NT2/D1 (cell line): ENCODE measurements at regions not wholly inside any gene's neighbourhood (a gene's known extent, or its start where the extent isn't known, plus 50 kb on each side); places are given as distances from the start of the nearest gene placed in this dataset.
A peak's percentile ranks its signal among the peaks of the same experiment; 100 is the strongest.

Experiments
- DNase-seq: peaks from one replicate; pipeline ENCODE4 v3.0.0-alpha.2; 2011; ENCODE audit warnings: low read depth, low spot score
- H3K27me3 ChIP-seq: 2 replicates; pipeline ENCODE4 v1.6.0; 2011; ENCODE audit warnings: mild to moderate bottlenecking; ENCODE audit not compliant: insufficient read length, insufficient read depth
- H3K36me3 ChIP-seq: 2 replicates; pipeline ENCODE4 v1.6.1; 2011; ENCODE audit warnings: mild to moderate bottlenecking, low read length, mixed read lengths; ENCODE audit not compliant: insufficient read depth, insufficient read length
- H3K4me1 ChIP-seq: 2 replicates; pipeline ENCODE4 v1.5.1; 2011; ENCODE audit not compliant: insufficient read depth, insufficient read length
- H3K4me3 ChIP-seq: 2 replicates; pipeline ENCODE4 v1.5.1; 2011; ENCODE audit warnings: low read depth; ENCODE audit not compliant: insufficient read length
- H3K9ac ChIP-seq: 2 replicates; pipeline ENCODE4 v1.6.0; 2011; ENCODE audit warnings: low read depth; ENCODE audit not compliant: insufficient read length
- H3K9me3 ChIP-seq: 2 replicates; pipeline ENCODE4 v1.5.1; 2011; ENCODE audit warnings: mild to moderate bottlenecking, low read length; ENCODE audit not compliant: insufficient read depth
- SUZ12 ChIP-seq: IDR thresholded peaks from 2 replicates; pipeline ENCODE4 v1.6.1; 2011; ENCODE audit not compliant: insufficient read length, insufficient read depth; ENCODE audit errors: extremely low read depth
- YY1 ChIP-seq: IDR thresholded peaks from 2 replicates; pipeline ENCODE4 v1.6.1; 2011; ENCODE audit not compliant: insufficient read length, insufficient read depth
- ZNF274 ChIP-seq: IDR thresholded peaks from 2 replicates; pipeline ENCODE4 v1.6.1; 2011; ENCODE audit warnings: mild to moderate bottlenecking, low read depth, low read length

DNA sequence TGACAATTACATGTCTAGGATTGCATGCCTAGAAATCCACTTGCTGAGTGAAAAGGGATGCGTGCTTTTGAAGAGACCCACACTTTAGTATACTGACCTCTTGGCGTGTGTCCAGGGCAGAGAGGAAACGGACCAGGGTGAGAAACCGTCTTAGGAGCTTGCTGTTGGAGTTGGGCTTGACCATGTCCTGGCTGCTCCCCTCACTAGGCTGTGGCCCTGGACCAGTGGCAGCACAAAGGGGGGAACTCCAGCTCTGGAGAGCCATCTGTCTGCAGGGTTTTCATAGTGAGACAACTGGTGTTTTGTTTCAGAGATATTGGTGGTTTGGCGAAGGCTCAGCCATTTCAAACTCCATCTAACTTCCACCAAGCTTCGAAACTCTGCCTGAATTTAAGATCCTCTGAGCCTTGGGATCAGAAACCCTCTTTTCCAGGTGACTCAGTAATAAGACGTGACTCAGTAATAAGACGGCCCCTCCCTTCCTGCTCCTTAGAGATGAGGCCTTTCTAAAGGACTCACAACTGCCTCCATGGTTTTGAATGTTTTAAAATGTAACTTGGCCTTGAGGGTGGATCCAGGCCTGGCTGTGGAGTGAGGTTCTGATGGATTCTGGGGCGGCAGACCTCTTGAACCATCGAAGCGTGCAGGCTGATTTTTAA is 165.8 kb downstream of the MELK start:
- no peaks in the 10 kb centered on the region for H3K4me1 ChIP-seq
- TF ChIP-seq SUZ12 = no peak
- no peak for TF ChIP-seq YY1
- no peak for TF ChIP-seq ZNF274
- DNase-seq = no peak
- H3K9me3 ChIP-seq = no peaks in the 10 kb centered on the region
- H3K9ac ChIP-seq = no peak overlapping the region
- no peaks in the 10 kb centered on the region for H3K27me3 ChIP-seq
- H3K4me3 ChIP-seq = no peak overlapping the region
- no peaks in the 10 kb centered on the region for H3K36me3 ChIP-seq

DNA sequence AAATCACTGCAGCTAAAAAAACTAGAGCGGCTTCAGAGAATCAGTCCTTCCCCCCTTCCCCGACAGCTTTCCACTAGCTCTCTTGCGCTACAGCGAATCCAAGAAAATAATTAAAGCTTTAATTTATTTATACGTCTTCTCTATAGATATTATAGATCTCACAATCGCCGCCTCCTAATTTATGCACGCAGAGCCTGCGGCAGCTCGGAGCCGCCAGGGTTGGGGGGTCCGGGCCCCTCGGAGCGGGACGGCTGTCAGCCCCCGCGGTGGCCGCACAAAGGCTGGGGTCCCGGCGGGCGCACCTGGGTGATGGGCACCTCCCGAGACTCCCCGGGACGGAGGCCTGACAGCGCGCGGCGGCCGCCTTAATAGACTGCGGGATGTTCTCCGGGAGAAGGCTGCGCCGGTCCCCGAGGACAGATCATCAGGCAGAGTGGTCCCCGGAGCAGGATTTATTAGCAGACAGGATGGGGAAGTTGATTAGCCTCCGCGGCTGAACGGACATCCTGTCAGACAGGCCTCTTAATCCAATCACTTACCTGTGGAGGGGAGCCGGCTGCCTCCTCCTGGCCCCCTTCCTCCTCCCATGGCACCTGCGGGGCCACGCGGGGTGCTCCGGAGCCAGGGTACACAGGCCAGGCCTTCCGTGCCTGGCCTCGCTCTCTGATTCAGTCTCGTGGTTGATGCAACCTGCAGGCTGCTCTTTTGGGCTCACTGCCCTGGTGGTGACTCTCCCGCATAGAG is 166.8 kb downstream of the MELK start:
- TF ChIP-seq SUZ12 = no peak
- TF ChIP-seq YY1 = no peak
- no peak for TF ChIP-seq ZNF274
- Histone ChIP-seq H3K4me1 (no peaks in the 10 kb centered on the region), H3K36me3 (no peaks in the 10 kb centered on the region), H3K9me3 (no peaks in the 10 kb centered on the region), H3K4me3 (no peak overlapping the region), H3K27me3 (no peaks in the 10 kb centered on the region), H3K9ac (no peak overlapping the region)
- DNase-seq = no peak

DNA sequence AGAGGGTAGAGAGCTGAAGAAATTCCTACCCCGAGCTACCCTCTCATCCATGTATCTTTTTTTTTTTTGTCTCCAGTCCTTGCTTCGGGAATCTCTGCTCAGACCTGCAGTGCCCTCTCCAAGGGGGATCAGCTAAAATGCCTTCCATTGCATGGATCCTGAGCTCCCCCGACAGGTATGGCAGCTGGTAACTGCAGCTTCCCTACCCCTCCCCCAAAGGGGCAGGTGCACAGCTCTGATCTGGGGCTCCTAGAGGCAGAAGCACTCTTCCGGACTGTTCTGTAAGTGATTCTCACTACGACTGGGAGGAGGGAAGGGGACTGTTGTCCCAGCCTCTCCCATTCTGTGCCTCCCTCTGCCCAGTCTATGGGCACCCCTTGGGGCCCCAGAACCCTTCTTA is 169.6 kb downstream of the MELK start:
- no peaks in the 10 kb centered on the region for H3K36me3 ChIP-seq
- no peak for DNase-seq
- H3K4me1 ChIP-seq = no peaks in the 10 kb centered on the region

DNA sequence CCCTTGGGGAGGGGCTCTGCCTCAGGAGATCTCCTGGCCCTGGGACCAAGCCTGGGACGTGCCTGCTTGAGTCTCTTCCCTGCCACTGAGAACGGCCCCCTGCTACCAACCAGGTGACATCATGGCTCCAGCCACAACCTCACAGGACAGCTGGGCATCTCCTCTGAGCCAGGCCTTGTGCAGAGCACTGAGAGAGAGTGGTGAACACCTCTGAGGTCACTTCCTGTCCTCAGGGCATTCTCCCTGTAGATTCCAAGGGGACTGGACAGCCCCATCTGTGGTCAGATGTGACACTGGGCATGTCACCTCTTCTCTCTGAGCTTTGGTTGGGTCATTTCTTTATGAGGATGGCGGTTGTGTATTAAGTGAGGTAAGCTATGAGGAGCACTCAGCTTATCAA is 172.0 kb downstream of the MELK start:
- H3K9me3 ChIP-seq = no peaks in the 10 kb centered on the region
- no peaks in the 10 kb centered on the region for H3K36me3 ChIP-seq
- DNase-seq = no peak
- H3K27me3 ChIP-seq = peaks cover 19% of the 10 kb centered on the region
- TF ChIP-seq SUZ12 (no peak), ZNF274 (no peak), YY1 (no peak)
- no peaks in the 10 kb centered on the region for H3K4me1 ChIP-seq
- no peak overlapping the region for H3K4me3 ChIP-seq
- H3K9ac ChIP-seq = no peak overlapping the region

More for the DNA sequence above, 169.6 kb downstream of the MELK start:
- Histone ChIP-seq H3K9ac (no peak overlapping the region), H3K9me3 (no peaks in the 10 kb centered on the region), H3K27me3 (peaks cover 2% of the 10 kb centered on the region), H3K4me3 (no peak overlapping the region)
- TF ChIP-seq ZNF274 = no peak
- TF ChIP-seq SUZ12 = no peak
- no peak for TF ChIP-seq YY1

GRCh38 chr9:36745977-36746376 is 173.3 kb downstream of the MELK start:
- peaks cover 29% of the 10 kb centered on the region for H3K27me3 ChIP-seq
- DNase-seq = no peak
- H3K9me3 ChIP-seq = no peaks in the 10 kb centered on the region
- H3K36me3 ChIP-seq = no peaks in the 10 kb centered on the region
- H3K4me3 ChIP-seq = no peak overlapping the region
- H3K9ac ChIP-seq = no peak overlapping the region
- H3K4me1 ChIP-seq = no peaks in the 10 kb centered on the region
- no peak for TF ChIP-seq SUZ12
- TF ChIP-seq ZNF274 = no peak
- TF ChIP-seq YY1 = no peak

DNA sequence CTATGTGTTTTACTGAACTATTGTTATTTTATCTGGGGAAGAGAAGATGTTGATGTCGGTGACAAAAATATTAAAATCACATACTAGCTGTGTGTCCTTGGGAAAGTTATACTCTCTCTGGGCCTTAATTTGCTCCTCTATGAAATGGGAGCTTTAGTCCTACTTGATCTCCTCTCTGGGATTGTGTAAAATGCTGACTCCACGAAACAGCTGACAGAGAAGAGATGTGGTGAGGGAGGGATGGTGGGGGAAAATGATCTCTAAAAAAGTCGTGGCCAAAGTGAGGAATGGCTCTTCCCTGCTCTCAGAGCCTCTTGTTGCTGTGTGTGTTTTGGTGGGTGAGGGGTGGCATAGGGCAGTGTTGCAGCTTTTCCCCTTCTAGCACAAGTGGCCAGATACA is 173.7 kb downstream of the MELK start:
- Histone ChIP-seq H3K9me3 (no peaks in the 10 kb centered on the region), H3K27me3 (peaks cover 29% of the 10 kb centered on the region), H3K4me1 (no peaks in the 10 kb centered on the region), H3K4me3 (no peak overlapping the region), H3K9ac (no peak overlapping the region), H3K36me3 (no peaks in the 10 kb centered on the region)
- DNase-seq = no peak
- TF ChIP-seq ZNF274 = no peak
- no peak for TF ChIP-seq SUZ12

DNA sequence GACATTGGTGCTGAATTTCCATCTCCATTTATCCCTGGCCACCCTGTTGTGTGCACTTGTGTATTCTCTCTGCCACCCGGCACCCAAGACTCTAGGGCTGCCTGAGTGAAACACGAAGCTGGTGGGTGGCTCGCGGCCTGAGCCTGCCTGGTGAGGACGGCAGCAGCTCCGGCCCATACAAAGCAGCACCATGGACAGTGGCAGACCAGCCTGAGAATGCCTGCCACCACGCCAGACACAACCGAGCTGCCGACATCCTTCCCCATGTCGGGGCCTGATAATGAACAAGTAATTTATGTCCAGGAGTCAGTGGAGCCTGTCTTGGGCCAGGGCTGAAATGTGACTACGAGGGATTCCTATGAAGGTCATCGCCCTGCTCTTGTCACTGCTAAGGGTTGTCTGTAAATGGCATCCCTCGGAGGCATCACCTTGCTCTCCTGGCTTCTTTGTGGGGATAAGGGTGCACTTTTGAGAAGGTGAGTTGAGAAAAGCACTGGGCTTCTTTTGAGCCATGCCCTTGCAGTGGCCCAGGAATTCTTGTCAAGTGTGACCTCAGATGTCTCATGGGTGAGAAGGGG is 175.7 kb downstream of the MELK start:
- Histone ChIP-seq H3K4me3 (no peak overlapping the region), H3K36me3 (no peaks in the 10 kb centered on the region), H3K27me3 (peaks cover 36% of the 10 kb centered on the region), H3K9ac (no peak overlapping the region), H3K9me3 (no peaks in the 10 kb centered on the region), H3K4me1 (no peaks in the 10 kb centered on the region)
- TF ChIP-seq YY1 (no peak), SUZ12 (no peak), ZNF274 (no peak)
- peak; percentile 44 for DNase-seq
